C4-2B (cell line): ENCODE measurements at regions not wholly inside any gene's neighbourhood (a gene's known extent, or its start where the extent isn't known, plus 50 kb on each side); places are given as distances from the start of the nearest gene placed in this dataset.

Source experiments
- H3K27ac ChIP-seq: fragments of 450-650 bp; 2 replicates; pipeline ENCODE4 v1.5.1; 2017
- ZFX ChIP-seq: fragments of 450-650 bp; IDR thresholded peaks from 2 replicates; pipeline ENCODE4 v1.6.1; 2017
- TF ChIP-seq, protein P1 (sequence below): fragments of 450-650 bp; conservative IDR thresholded peaks from 2 replicates; pipeline ENCODE4 v1.5.1; 2017; ENCODE audit warnings: mild to moderate bottlenecking

DNA sequence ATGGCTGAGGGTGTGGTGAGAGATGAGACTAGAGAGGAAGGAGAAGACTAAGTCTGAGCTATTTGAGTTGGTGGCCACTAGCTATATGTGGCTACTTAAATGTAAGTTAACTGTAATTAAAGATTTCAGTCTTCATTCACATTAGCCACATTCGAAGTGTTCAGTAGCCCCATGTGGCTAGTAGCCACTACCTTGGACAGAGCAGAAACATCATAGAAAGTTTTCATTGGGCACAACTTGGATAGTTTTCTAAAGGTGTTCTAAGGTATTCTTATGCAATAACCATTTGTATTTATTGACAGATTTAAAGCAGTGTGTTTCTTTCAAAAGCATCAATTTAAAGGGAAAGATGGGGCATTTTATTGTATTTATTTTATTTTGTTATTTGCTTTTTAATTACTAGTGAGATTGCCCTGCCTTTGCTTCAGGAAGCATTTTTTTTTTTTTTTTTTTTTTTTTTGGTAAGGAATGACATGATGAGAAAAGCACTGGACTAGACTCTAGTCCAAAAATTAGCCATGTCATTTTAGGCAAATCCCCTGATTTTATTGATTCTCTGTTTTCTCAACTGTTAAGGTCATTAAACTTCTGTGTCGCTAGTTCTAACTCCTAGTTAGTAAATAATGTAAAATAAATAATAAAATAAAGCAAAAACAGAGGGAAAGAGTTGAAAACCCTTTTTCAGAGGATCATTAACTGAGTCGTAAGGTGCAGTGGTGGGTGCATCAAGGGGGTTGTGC lies 153.0 kb upstream of the ROBO2 start:
- no peak overlapping the region for H3K27ac ChIP-seq
- TF ChIP-seq, protein P1, sequence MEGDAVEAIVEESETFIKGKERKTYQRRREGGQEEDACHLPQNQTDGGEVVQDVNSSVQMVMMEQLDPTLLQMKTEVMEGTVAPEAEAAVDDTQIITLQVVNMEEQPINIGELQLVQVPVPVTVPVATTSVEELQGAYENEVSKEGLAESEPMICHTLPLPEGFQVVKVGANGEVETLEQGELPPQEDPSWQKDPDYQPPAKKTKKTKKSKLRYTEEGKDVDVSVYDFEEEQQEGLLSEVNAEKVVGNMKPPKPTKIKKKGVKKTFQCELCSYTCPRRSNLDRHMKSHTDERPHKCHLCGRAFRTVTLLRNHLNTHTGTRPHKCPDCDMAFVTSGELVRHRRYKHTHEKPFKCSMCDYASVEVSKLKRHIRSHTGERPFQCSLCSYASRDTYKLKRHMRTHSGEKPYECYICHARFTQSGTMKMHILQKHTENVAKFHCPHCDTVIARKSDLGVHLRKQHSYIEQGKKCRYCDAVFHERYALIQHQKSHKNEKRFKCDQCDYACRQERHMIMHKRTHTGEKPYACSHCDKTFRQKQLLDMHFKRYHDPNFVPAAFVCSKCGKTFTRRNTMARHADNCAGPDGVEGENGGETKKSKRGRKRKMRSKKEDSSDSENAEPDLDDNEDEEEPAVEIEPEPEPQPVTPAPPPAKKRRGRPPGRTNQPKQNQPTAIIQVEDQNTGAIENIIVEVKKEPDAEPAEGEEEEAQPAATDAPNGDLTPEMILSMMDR: no peak
- TF ChIP-seq ZFX: no peak

DNA sequence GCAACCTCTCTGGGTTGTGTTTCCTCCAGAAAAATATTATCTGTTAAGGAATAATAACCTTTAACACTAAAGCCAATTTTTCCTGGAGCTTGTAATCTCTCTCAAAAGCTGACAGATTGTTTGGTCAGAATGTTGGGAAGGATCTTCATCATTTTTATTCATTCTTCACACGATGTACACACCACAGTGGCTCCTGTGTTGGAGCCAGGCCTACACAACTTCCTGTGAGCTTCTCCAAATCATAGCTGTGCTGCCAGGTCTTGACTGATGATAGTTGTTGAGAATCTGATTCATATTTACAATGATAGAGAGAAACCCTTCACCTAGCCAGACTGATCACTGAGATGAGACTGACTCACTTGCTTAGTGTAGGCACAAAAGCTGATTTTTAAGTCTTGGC lies 151.0 kb upstream of the ROBO2 start:
- H3K27ac ChIP-seq: no peak overlapping the region
- TF ChIP-seq, protein P1: no peak
- TF ChIP-seq ZFX: no peak

DNA sequence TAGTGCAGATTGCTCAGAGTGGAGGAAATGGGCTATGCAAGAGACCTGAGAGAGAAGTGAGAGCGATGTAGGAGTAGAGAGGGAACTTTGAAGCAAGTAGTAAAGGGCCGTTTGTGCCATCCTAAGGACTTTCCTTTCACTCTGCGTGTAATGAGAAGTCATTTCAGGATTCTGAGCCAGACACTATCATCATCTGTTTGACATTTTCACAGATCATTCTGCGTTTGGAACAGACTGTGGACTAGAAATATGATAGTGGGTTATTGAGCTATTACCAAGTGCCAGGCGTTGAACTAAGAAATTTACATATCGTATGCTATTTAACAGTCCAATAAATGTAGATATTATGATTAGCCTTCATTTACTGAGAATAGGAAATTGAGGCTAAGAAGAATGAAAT lies 150.0 kb upstream of the ROBO2 start:
- no peak overlapping the region for H3K27ac ChIP-seq
- TF ChIP-seq, protein P1: no peak
- TF ChIP-seq ZFX: no peak

DNA sequence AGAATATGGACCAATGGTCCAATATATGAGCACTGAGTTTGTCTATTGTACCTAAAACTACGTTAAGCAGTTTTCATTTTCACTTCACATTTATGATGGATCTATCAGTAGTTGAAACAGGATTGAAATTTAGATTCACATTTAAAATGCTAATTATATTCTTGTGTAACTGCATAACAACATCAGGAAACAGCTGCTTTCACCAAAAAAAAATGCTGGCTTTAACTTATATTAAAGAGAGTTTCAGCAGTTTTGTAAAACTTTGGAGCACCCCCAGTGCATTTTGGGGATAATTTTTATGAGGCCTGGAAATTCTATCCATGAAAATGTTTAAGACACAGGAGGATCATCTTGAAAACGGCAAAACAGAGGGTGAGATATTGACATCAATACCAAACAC lies 142.8 kb upstream of the ROBO2 start:
- no peak overlapping the region for H3K27ac ChIP-seq
- no peak for TF ChIP-seq ZFX
- TF ChIP-seq, protein P1: no peak

DNA sequence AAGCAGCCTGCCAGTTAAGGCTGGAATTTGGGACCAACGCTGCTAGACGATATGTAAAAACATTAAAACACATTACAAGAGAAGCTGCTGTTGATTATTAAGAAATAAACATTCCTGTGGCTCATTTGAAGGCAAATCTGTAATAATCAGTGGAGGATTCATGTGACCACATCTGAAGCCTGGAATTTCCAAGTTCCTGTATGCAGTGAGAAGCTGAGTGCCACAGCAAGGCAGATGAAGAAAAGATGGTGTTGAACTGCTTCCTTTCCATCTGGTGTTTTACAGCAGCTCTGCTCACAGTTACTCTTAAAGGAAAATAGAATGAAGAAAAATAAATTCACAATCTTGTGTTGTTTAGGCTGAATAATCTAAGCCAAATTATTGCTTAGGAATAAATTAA lies 139.3 kb upstream of the ROBO2 start:
- TF ChIP-seq, protein P1: no peak
- no peak for TF ChIP-seq ZFX

DNA sequence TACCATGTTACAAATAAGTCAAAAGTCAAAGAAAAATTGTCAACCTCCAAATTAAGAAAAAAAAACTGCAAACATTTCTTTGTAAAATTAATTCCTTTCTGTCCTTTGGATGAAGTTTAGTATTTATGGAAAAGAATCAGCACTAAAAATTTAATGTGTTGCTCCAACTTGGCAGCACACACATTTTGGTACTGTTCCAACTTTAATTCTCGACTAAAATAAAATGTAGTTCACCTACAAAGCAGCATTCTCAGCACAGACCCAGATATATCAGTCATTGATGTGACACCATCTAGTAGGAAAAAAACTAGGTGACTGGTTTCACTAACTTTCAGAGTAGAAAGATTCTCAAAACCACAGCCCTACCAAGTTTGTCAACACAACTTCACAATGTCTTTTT lies 131.7 kb upstream of the ROBO2 start:
- TF ChIP-seq, protein P1: no peak
- TF ChIP-seq ZFX: no peak
- H3K27ac ChIP-seq: no peak overlapping the region

More for the DNA sequence above, 139.3 kb upstream of the ROBO2 start:
- H3K27ac ChIP-seq: no peak overlapping the region

DNA sequence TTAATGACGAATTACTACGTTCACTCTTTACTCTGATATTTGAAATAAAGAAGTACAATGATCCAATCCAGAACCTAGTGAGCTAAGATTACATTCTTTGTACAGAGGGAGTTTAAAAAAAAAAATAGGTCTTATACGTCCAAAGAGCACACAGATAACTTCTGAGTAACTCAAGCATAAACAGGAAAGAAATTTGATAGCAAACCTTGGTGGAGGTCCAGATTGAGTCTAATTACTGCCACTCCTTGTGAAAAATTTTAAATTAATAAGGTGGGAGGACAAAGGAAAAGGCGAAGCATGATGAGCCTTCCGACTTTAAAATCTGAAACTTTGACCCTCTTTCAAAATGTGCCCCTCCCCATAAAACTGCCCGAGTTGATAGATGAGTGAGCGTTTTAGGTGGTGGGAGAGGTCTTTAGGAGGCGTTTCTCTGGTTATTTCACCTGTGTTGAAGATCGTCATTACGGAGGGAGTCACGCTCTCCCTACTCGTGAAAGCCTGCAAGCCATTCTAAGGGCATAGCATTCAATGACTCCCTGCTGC lies 127.0 kb upstream of the ROBO2 start:
- no peak overlapping the region for H3K27ac ChIP-seq
- no peak for TF ChIP-seq ZFX
- TF ChIP-seq, protein P1: no peak
